OCI-LY7 (cell line): ENCODE measurements at regions not wholly inside any gene's neighbourhood (a gene's known extent, or its start where the extent isn't known, plus 50 kb on each side); places are given as distances from the start of the nearest gene placed in this dataset.

Experiments used
- BruUV-seq: library from RNA; stranded (reverse); fragments of 400-500 nt; replicated peaks from 2 replicates; lab custom pipeline; 2021; lab: Mats Ljungman, UMichigan
- CTCF ChIA-PET: fragments of 300-600 bp; sonication (Branson Sonifier 250); formaldehyde crosslinking; loops from one replicate; lab custom pipeline; 2022; ENCODE audit warnings: antibody characterized with exemption; ENCODE audit not compliant: unreplicated experiment; lab: Charles Lee
- POLR2A ChIA-PET: fragments of 300-600 bp; sonication (Branson Sonifier 250); formaldehyde crosslinking; loops from one replicate; lab custom pipeline; 2022; ENCODE audit warnings: antibody characterized with exemption; lab: Charles Lee
- DNase-seq: peaks from one replicate; pipeline ENCODE4 v3.0.0-alpha.2; 2015; ENCODE audit warnings: low spot score
- H2AFZ ChIP-seq: fragments of 200-600 bp; sonication (generic), shearing (Covaris generic); 2 replicates; pipeline ENCODE4 v1.6.1; 2014; ENCODE audit warnings: mild to moderate bottlenecking, antibody characterized with exemption, low read length, moderate library complexity
- H3K27ac ChIP-seq: fragments of 200-600 bp; sonication (generic); 2 replicates; pipeline ENCODE4 v1.5.1; 2014; ENCODE audit warnings: mixed run types, low read depth, mild to moderate bottlenecking, moderate library complexity, low read length, inconsistent platforms; ENCODE audit not compliant: poor library complexity, severe bottlenecking
- H3K36me3 ChIP-seq: fragments of 200-600 bp; sonication (generic); 2 replicates; pipeline ENCODE4 v1.6.1; 2014; ENCODE audit warnings: mild to moderate bottlenecking, antibody characterized with exemption, low read length, moderate library complexity, mixed read lengths; ENCODE audit not compliant: insufficient read depth
- H3K4me1 ChIP-seq: fragments of 200-600 bp; sonication (generic); 2 replicates; pipeline ENCODE4 v1.5.1; 2014; ENCODE audit warnings: mild to moderate bottlenecking, low read length; ENCODE audit not compliant: insufficient read depth, poor library complexity, severe bottlenecking
- H3K4me2 ChIP-seq: fragments of 200-600 bp; sonication (generic); 2 replicates; pipeline ENCODE4 v1.6.1; 2014; ENCODE audit warnings: mild to moderate bottlenecking, low read length
- H3K4me3 ChIP-seq: fragments of 200-600 bp; sonication (generic); 2 replicates; pipeline ENCODE4 v1.5.1; 2014; ENCODE audit warnings: mild to moderate bottlenecking, low read depth, low read length; ENCODE audit not compliant: poor library complexity, severe bottlenecking
- H3K79me2 ChIP-seq: fragments of 200-600 bp; sonication (generic); 2 replicates; pipeline ENCODE4 v1.6.1; 2016; ENCODE audit warnings: low read depth, mild to moderate bottlenecking, low read length, moderate library complexity, mixed read lengths; ENCODE audit not compliant: insufficient read depth
- H3K9me2 ChIP-seq: fragments of 200-600 bp; sonication (generic); 2 replicates; pipeline ENCODE4 v1.6.1; 2016; ENCODE audit warnings: mild to moderate bottlenecking, low read length, mixed read lengths; ENCODE audit not compliant: insufficient read depth
- H3K9me3 ChIP-seq: fragments of 200-600 bp; sonication (generic); 2 replicates; pipeline ENCODE4 v1.6.1; 2014; ENCODE audit warnings: mild to moderate bottlenecking, mixed run types, low read length, mixed read lengths
- H4K20me1 ChIP-seq: fragments of 200-600 bp; sonication (generic); 2 replicates; pipeline ENCODE4 v1.6.1; 2014; ENCODE audit warnings: mild to moderate bottlenecking, antibody characterized with exemption, low read length, moderate library complexity, mixed read lengths; ENCODE audit not compliant: insufficient read depth
- EZH2phosphoT487 ChIP-seq: fragments of 200-600 bp; sonication (generic); IDR thresholded peaks from 2 replicates; pipeline ENCODE4 v1.6.1; 2018; ENCODE audit warnings: low read depth, borderline replicate concordance, mild to moderate bottlenecking, mixed run types, antibody characterized with exemption, low read length, moderate library complexity, mixed read lengths
- intact Hi-C: fragments of 100-400 bp; cut with micrococcal nuclease; formaldehyde crosslinking; loops from one replicate; pipeline ENCODE4 v1.10.0; 2022; ENCODE audit not compliant: unreplicated experiment
- TF ChIP-seq, protein P1 (sequence below): fragments of 200-600 bp; sonication (generic); conservative IDR thresholded peaks from 2 replicates; pipeline ENCODE4 v1.5.1; 2014; ENCODE audit warnings: mild to moderate bottlenecking, antibody characterized with exemption, low read length, moderate library complexity, mixed read lengths

DNA sequence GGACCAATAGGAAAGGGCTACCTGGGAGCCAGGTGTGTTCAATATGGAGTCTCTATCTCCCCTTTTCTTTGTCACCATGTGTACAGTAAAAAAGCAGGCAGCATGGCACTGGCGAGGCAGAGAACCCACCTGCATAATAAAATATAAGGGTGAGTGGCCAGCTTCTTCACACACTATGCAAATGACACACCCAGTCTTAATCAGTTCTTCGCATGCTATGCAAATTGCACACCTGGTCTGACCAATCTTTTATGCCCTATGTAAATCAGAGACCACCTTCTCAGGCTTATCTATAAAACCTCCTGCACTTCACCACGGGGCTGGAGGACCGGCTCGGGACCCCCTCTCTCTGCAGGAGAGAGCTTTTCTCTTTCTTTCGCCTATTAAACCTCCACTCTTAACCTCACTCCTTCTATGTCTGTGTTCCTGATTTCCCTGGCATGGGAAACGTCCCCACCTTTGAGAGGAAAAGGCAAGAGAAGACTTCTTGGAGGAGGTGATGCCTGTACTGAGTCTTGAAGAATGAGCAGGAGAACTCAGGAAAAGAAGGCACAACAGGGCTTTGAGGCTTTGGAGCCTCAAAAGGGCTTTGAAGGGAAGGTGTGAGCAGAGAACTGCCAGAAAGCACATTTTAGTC, 502.1 kb downstream of the GRIN2A start:
- no peak overlapping the region for H3K4me3 ChIP-seq
- 0 out of 2 replicates have a peak, but pooled peaks cover 5% of the 10 kb centered on the region for H3K9me3 ChIP-seq
- no peak overlapping the region for H3K4me2 ChIP-seq
- H2AFZ ChIP-seq, result no peak overlapping the region
- no peaks in the 10 kb centered on the region for H3K4me1 ChIP-seq
- no peaks in the 10 kb centered on the region for H3K9me2 ChIP-seq
- POLR2A ChIA-PET, result no interaction called here
- intact Hi-C loops, result no loop called here
- CTCF ChIA-PET, result no interaction called here
- no peaks in the 10 kb centered on the region for H3K36me3 ChIP-seq
- no peaks in the 10 kb centered on the region for H4K20me1 ChIP-seq
- DNase-seq, result no peak
- no peaks in the 10 kb centered on the region for H3K79me2 ChIP-seq
- TF ChIP-seq EZH2phosphoT487, result no peak
- TF ChIP-seq, protein P1, sequence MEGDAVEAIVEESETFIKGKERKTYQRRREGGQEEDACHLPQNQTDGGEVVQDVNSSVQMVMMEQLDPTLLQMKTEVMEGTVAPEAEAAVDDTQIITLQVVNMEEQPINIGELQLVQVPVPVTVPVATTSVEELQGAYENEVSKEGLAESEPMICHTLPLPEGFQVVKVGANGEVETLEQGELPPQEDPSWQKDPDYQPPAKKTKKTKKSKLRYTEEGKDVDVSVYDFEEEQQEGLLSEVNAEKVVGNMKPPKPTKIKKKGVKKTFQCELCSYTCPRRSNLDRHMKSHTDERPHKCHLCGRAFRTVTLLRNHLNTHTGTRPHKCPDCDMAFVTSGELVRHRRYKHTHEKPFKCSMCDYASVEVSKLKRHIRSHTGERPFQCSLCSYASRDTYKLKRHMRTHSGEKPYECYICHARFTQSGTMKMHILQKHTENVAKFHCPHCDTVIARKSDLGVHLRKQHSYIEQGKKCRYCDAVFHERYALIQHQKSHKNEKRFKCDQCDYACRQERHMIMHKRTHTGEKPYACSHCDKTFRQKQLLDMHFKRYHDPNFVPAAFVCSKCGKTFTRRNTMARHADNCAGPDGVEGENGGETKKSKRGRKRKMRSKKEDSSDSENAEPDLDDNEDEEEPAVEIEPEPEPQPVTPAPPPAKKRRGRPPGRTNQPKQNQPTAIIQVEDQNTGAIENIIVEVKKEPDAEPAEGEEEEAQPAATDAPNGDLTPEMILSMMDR, result no peak
- H3K27ac ChIP-seq, result no peak overlapping the region
- no TSS peak for BruUV-seq

DNA sequence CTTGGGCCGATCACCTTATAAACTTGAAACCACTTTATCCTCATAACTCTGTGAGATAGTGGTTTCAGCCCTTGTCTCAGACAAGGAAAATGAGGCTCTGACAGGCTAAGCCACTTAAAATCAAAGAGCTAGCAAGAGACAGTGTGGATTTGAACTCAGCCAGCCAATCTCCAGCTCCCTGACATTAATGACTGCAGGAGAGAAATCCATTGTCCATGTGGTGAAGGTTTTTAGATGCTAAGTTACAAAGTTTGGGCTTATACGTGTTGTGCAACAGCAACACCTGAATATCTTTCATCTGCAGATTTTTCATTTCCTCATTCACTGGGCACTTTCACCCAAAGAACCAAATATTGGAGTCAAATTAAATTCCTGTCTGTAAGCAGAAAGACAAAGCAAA, 501.3 kb downstream of the GRIN2A start:
- H3K27ac ChIP-seq, result no peak overlapping the region
- H2AFZ ChIP-seq, result no peak overlapping the region
- H3K4me2 ChIP-seq, result no peak overlapping the region
- TF ChIP-seq, protein P1, result no peak
- TF ChIP-seq EZH2phosphoT487, result no peak
- H3K9me3 ChIP-seq, result 0 out of 2 replicates have a peak, but pooled peaks cover 5% of the 10 kb centered on the region
- H3K36me3 ChIP-seq, result no peaks in the 10 kb centered on the region
- no peaks in the 10 kb centered on the region for H4K20me1 ChIP-seq
- BruUV-seq, result no TSS peak
- no peaks in the 10 kb centered on the region for H3K4me1 ChIP-seq
- no peaks in the 10 kb centered on the region for H3K9me2 ChIP-seq
- POLR2A ChIA-PET, result no interaction called here
- no peak overlapping the region for H3K4me3 ChIP-seq
- intact Hi-C loops, result no loop called here
- CTCF ChIA-PET, result no interaction called here
- DNase-seq, result no peak
- H3K79me2 ChIP-seq, result no peaks in the 10 kb centered on the region

DNA sequence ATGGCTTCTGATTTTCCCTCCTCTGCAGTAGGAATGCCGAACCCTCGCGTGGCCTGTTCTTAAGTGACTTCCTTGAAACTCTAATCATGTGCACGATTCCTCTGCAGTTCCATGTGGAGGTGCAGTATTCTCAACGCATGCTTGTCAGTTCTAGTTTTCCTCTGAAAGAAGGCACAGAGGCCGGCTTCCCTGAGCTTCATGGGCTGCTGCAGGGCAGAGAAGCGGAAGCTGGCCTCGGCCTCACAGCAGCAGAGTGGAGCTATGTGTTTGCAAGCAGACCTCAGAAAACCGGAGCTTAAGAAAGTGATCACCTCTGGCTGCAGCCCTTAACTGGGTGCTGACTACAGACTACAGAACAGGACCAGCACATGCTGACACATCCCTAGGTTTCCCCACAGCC, 500.7 kb downstream of the GRIN2A start:
- ChIA-PET POLR2A (no interaction called here), CTCF (no interaction called here)
- no peaks in the 10 kb centered on the region for H3K9me2 ChIP-seq
- H3K9me3 ChIP-seq, result 0 out of 2 replicates have a peak, but pooled peaks cover 5% of the 10 kb centered on the region
- H3K4me3 ChIP-seq, result no peak overlapping the region
- H2AFZ ChIP-seq, result no peak overlapping the region
- BruUV-seq, result no TSS peak
- H3K27ac ChIP-seq, result no peak overlapping the region
- TF ChIP-seq, protein P1, result no peak
- TF ChIP-seq EZH2phosphoT487, result no peak
- H3K79me2 ChIP-seq, result no peaks in the 10 kb centered on the region
- H3K36me3 ChIP-seq, result no peaks in the 10 kb centered on the region
- DNase-seq, result no peak
- intact Hi-C loops, result no loop called here
- H3K4me1 ChIP-seq, result no peaks in the 10 kb centered on the region
- no peak overlapping the region for H3K4me2 ChIP-seq
- H4K20me1 ChIP-seq, result no peaks in the 10 kb centered on the region
